T-helper 1 cell treated with Interleukin-12 subunit alpha and Interleukin-12 subunit beta and Interleukin-4 antibody, amounts not matched to agents 30 μg/mL and 1 μg/mL, for 36 hours (primary cell): ENCODE measurements at regions not wholly inside any gene's neighbourhood (a gene's known extent, or its start where the extent isn't known, plus 50 kb on each side); places are given as distances from the start of the nearest gene placed in this dataset.
"Not testable (repeated sequence)": the region's sequence is repeated elsewhere in the genome, so short reads cannot be mapped to it uniquely, and the experiment has no call there.

Experiments used
- H3K27ac Mint-ChIP-seq: one replicate; pipeline ENCODE4 v1.8.0; 2021; ENCODE audit warnings: mild to moderate bottlenecking, mixed read lengths
- H3K27me3 Mint-ChIP-seq: one replicate; pipeline ENCODE4 v1.8.0; 2021; ENCODE audit warnings: low read depth, mixed read lengths
- H3K36me3 Mint-ChIP-seq: one replicate; pipeline ENCODE4 v1.8.0; 2021; ENCODE audit warnings: low read depth, mixed read lengths
- H3K4me1 Mint-ChIP-seq: one replicate; pipeline ENCODE4 v1.8.0; 2021; ENCODE audit warnings: low read depth, mixed read lengths
- H3K4me3 Mint-ChIP-seq: one replicate; pipeline ENCODE4 v1.8.0; 2021; ENCODE audit warnings: mild to moderate bottlenecking, moderate library complexity, mixed read lengths
- H3K9me3 Mint-ChIP-seq: one replicate; pipeline ENCODE4 v1.8.0; 2021; ENCODE audit warnings: mixed read lengths

DNA sequence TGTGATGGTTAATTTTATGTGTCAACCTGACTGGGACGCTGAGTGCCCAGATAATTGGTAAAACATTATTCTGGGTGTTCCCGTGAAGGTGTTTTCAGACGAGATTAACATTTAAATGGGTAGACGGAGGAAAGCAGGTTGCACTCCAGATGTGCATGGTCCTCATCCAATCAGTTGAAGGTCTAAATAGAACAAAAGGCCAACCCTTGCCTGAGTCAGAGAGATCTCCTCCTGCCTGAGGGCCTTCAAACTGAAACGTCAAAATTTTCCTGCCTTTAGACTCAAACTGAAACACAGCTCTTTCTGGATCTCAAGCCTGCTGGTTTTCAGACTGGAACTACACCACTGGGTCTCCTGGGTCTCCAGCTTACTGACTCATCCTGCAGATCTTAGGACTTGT lies 73.5 kb downstream of the NPIPA8 start:
- not testable (repeated sequence) for H3K27me3 Mint-ChIP-seq, H3K4me3 Mint-ChIP-seq, H3K4me1 Mint-ChIP-seq, H3K27ac Mint-ChIP-seq, H3K36me3 Mint-ChIP-seq, H3K9me3 Mint-ChIP-seq

- not testable (repeated sequence) for H3K36me3 Mint-ChIP-seq, H3K4me1 Mint-ChIP-seq, H3K9me3 Mint-ChIP-seq, H3K4me3 Mint-ChIP-seq, H3K27ac Mint-ChIP-seq, H3K27me3 Mint-ChIP-seq
Observed at GRCh38 chr16:18261848-18262247, 74.7 kb downstream of the NPIPA8 start.

- not testable (repeated sequence) for H3K4me1 Mint-ChIP-seq, H3K4me3 Mint-ChIP-seq, H3K27ac Mint-ChIP-seq, H3K36me3 Mint-ChIP-seq, H3K9me3 Mint-ChIP-seq, H3K27me3 Mint-ChIP-seq
Observed at GRCh38 chr16:18259496-18260176, 76.9 kb downstream of the NPIPA8 start.

- not testable (repeated sequence) for H3K27me3 Mint-ChIP-seq, H3K4me3 Mint-ChIP-seq, H3K4me1 Mint-ChIP-seq, H3K36me3 Mint-ChIP-seq, H3K27ac Mint-ChIP-seq, H3K9me3 Mint-ChIP-seq
Observed at GRCh38 chr16:18252943-18253342, 83.6 kb downstream of the NPIPA8 start.

- H3K27ac Mint-ChIP-seq, H3K36me3 Mint-ChIP-seq, H3K4me1 Mint-ChIP-seq, H3K27me3 Mint-ChIP-seq, H3K4me3 Mint-ChIP-seq, H3K9me3 Mint-ChIP-seq: not testable (repeated sequence)
Observed at GRCh38 chr16:18230505-18230904, 106.0 kb downstream of the NPIPA8 start.

GRCh38 chr16:18222054-18223009 lies 114.2 kb downstream of the NPIPA8 start:
- not testable (repeated sequence) for H3K4me1 Mint-ChIP-seq, H3K27ac Mint-ChIP-seq, H3K27me3 Mint-ChIP-seq, H3K4me3 Mint-ChIP-seq, H3K9me3 Mint-ChIP-seq, H3K36me3 Mint-ChIP-seq

DNA sequence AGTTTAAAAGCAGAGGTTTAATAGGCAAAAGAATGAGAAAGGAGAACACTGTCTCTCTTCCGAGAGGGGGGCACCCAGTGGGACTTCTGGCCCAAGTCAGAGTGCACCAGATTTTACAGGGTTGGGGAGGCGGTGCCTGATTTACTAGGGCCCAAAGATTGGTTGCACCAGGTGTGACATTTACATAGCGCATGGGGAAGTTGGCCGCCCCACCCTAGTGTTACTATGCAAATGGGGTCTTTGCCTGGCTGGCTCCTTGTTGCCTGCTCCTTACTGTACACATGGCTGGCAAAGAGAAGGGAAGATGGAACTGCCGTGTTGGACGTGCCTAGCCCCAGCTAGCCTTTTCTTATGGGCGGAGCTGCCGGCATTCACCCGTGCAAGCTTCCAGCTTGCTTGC lies 118.8 kb downstream of the NPIPA8 start:
- not testable (repeated sequence) for H3K36me3 Mint-ChIP-seq, H3K27ac Mint-ChIP-seq, H3K4me1 Mint-ChIP-seq, H3K4me3 Mint-ChIP-seq, H3K9me3 Mint-ChIP-seq, H3K27me3 Mint-ChIP-seq

GRCh38 chr16:18216814-18217213 lies 119.7 kb downstream of the NPIPA8 start:
- H3K36me3 Mint-ChIP-seq, H3K9me3 Mint-ChIP-seq, H3K4me1 Mint-ChIP-seq, H3K27me3 Mint-ChIP-seq, H3K4me3 Mint-ChIP-seq, H3K27ac Mint-ChIP-seq: not testable (repeated sequence)

DNA sequence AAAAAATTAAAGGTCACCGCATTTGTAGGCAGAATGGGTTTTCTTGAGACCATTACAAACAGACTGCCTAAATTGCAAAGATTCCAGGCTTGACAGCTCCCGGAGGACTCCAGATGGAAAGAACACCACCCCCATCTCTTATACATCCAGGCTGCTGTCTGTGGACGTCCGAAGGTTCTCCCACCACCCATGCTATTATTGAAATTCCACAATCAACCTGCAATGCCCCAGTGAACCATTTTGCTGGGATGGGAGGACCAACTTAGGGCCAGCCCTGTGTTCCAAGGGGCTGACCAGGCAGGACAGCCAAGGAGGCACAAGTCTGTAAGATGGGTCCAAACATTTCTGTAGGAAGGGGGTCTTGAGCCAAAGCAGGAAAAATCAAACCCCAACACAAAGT lies 122.7 kb downstream of the NPIPA8 start:
- H3K4me1 Mint-ChIP-seq, H3K36me3 Mint-ChIP-seq, H3K9me3 Mint-ChIP-seq, H3K27me3 Mint-ChIP-seq, H3K27ac Mint-ChIP-seq, H3K4me3 Mint-ChIP-seq: not testable (repeated sequence)

DNA sequence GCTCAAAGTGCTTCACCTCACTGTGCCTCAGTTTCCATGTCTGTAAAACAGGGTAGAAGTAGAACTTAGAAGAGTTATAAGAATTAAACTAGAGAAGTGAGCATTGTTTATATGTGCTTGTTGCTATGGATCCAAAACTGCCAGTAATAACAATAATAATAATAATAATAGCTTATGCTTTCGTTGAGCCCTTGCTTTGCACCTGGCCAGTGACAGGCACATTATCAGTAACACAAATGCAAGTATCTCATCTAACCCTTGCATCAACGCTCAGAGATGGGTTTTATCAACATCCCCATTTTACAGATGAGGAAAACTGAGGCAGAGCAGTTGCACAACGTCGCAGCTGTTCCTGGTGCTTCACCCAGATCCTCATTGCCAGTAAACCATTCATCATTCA lies 125.0 kb downstream of the NPIPA8 start:
- not testable (repeated sequence) for H3K27ac Mint-ChIP-seq, H3K9me3 Mint-ChIP-seq, H3K27me3 Mint-ChIP-seq, H3K36me3 Mint-ChIP-seq, H3K4me1 Mint-ChIP-seq, H3K4me3 Mint-ChIP-seq

- not testable (repeated sequence) for H3K36me3 Mint-ChIP-seq, H3K4me3 Mint-ChIP-seq, H3K9me3 Mint-ChIP-seq, H3K27ac Mint-ChIP-seq, H3K27me3 Mint-ChIP-seq, H3K4me1 Mint-ChIP-seq
Observed at GRCh38 chr16:18204786-18205185, 131.8 kb downstream of the NPIPA8 start.

GRCh38 chr16:18204309-18204708 lies 132.2 kb downstream of the NPIPA8 start:
- H3K36me3 Mint-ChIP-seq, H3K9me3 Mint-ChIP-seq, H3K4me3 Mint-ChIP-seq, H3K27ac Mint-ChIP-seq, H3K27me3 Mint-ChIP-seq, H3K4me1 Mint-ChIP-seq: not testable (repeated sequence)

DNA sequence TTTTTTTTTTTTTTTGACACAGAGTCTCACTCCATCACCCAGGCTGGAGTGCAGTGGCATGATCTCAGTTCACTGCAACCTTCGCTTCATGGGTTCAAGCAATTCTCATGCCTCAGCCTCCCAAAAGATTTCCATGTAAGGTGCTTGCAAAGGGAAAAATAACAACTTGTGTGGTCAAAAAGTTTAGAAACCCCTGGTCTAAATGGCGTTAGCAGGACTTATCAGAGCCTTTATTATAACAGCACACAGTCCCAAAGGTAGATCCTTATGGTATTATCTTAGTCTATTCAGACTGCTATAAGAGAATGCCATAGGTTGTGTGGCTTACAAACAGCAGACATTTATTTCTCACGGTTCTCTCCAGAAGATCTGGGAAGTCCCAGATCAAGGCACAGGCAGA lies 135.0 kb downstream of the NPIPA8 start:
- not testable (repeated sequence) for H3K4me3 Mint-ChIP-seq, H3K9me3 Mint-ChIP-seq, H3K27ac Mint-ChIP-seq, H3K27me3 Mint-ChIP-seq, H3K4me1 Mint-ChIP-seq, H3K36me3 Mint-ChIP-seq

DNA sequence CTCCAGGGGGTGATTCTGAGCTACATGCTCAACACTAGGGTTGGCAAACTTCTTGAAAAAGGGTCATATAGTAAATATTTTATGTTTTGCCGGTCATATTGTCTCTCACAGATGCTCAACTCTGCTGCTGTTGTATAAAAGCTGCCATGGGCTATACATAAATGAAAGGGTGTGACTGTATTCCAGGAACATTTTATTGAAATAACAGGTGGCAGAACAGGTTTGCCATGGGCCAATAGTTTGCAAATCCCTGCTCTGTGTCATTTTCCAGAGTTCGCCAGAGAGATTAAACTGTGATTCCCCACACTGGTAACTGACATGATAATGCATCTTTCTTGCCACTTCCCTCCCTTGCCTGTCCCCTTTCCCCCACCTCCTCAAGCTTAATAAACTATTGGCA lies 144.1 kb downstream of the NPIPA8 start:
- not testable (repeated sequence) for H3K27me3 Mint-ChIP-seq, H3K36me3 Mint-ChIP-seq, H3K4me1 Mint-ChIP-seq, H3K9me3 Mint-ChIP-seq, H3K27ac Mint-ChIP-seq, H3K4me3 Mint-ChIP-seq

DNA sequence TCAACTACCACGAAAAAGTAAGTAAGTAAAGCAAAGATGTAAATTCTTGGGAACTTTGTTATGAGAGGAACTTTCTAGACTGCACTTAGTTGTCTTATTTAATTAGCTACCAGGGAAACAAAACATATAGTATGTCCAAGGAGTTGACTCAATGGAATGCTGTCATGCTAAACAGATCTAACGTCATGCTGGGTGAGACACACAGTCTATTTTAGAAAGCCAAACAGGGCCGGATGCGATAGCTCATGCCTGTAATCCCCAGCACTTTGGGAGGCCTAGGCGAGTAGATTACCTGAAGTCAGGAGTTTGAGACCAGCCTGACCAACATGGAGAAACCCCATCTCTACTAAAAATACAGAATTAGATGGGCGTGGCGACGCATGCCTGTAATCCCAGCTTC lies 146.4 kb downstream of the NPIPA8 start:
- H3K4me3 Mint-ChIP-seq, H3K36me3 Mint-ChIP-seq: not testable (repeated sequence)

GRCh38 chr16:18184755-18185154 lies 151.8 kb downstream of the NPIPA8 start:
- H3K36me3 Mint-ChIP-seq, H3K27me3 Mint-ChIP-seq, H3K4me3 Mint-ChIP-seq, H3K4me1 Mint-ChIP-seq, H3K9me3 Mint-ChIP-seq, H3K27ac Mint-ChIP-seq: not testable (repeated sequence)

More for the DNA sequence above, 146.4 kb downstream of the NPIPA8 start:
- H3K9me3 Mint-ChIP-seq, H3K27me3 Mint-ChIP-seq, H3K27ac Mint-ChIP-seq, H3K4me1 Mint-ChIP-seq: not testable (repeated sequence)
